AG09319 (cell line): ENCODE measurements at regions not wholly inside any gene's neighbourhood (a gene's known extent, or its start where the extent isn't known, plus 50 kb on each side); places are given as distances from the start of the nearest gene placed in this dataset.

Experiments used
- DNase-seq: peaks from one replicate; pipeline ENCODE4 v3.0.0-alpha.2; 2010; ENCODE audit warnings: low read depth; ENCODE audit errors: extremely low read depth
- TF ChIP-seq, protein P1 (sequence below): IDR thresholded peaks from 2 replicates; pipeline ENCODE4 v1.5.1; 2011; ENCODE audit warnings: low read depth, mild to moderate bottlenecking, inconsistent platforms, low read length, moderate library complexity

DNA sequence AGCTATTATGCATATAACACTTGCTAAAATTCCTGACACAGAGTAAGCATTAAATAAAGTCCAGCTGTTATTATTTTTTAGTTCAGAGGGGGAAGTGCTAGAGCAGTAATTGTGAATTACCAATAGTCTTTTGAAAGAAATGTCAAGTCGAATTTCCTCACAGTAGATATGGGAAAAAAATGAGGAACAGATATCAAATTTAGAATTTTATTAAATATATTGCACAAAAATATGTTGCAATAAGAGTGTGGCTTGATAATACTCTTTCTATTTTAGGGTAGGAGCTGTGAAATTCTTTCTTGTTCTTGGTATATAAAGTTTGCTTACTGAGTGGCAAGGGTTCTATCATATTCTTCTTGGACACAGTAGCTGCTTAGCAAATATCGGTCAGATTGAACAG, 181.3 kb downstream of the NFKBIZ start:
- no peak for DNase-seq
- TF ChIP-seq, protein P1, sequence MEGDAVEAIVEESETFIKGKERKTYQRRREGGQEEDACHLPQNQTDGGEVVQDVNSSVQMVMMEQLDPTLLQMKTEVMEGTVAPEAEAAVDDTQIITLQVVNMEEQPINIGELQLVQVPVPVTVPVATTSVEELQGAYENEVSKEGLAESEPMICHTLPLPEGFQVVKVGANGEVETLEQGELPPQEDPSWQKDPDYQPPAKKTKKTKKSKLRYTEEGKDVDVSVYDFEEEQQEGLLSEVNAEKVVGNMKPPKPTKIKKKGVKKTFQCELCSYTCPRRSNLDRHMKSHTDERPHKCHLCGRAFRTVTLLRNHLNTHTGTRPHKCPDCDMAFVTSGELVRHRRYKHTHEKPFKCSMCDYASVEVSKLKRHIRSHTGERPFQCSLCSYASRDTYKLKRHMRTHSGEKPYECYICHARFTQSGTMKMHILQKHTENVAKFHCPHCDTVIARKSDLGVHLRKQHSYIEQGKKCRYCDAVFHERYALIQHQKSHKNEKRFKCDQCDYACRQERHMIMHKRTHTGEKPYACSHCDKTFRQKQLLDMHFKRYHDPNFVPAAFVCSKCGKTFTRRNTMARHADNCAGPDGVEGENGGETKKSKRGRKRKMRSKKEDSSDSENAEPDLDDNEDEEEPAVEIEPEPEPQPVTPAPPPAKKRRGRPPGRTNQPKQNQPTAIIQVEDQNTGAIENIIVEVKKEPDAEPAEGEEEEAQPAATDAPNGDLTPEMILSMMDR, result no peak

DNA sequence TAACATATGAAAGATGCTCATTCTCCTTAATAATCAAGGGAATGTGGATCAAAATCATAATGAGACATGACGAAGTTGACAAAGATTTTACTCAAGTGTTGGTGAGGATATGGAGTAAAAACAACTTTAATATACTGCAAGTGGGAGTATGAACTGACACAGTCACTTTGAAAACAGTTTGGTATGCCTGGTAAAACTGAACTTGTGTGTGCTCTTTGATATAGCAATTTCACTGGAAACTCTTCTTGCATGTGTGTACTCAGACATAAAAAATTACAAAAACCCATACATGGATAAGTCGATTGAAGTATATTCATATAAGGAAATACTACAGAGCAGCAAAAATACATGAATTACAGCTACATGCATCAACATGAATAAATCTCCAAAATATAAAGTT, 182.5 kb downstream of the NFKBIZ start:
- no peak for DNase-seq
- TF ChIP-seq, protein P1, result no peak

DNA sequence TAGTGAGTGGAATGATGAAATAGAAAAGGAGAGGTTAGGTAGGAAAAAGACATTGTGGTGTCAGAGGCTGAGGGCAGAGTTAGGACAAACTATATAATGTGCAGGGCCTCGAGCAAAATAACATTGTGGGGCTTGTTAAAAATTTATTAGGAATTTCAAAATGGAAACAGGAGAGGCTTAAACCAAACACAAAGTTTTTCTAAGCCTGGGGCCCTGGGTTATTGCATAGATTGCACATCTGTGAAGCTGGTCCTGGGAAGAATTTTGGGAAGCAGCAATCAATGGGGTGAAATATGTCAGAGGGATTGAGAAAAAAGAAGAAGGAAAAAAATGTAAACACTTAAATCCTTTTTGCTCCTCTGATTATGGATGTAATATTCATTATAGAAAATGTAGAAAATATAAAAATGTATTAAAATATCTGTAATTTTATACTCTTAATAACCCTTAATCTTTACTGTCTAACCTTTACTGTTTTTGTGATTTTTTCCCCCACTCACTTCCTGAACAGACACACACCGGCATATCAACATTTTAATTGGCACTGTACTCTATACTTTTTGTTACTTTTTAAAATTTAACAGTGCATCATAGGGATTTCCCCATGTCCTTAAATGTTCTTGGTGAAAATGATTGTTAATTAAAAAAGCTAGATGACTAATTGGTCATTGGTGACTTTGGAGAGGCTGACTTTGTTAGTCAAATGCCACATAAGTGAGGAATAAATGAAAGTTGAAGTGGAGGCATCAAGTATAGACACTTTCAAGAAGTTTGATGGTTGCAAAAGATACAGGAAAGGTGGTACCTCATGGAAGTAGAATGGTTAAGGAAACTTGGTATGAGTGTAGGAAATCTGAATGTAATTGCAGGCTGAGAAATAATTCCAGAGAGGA, 183.4 kb downstream of the NFKBIZ start:
- DNase-seq, result no peak
- TF ChIP-seq, protein P1, result no peak

DNA sequence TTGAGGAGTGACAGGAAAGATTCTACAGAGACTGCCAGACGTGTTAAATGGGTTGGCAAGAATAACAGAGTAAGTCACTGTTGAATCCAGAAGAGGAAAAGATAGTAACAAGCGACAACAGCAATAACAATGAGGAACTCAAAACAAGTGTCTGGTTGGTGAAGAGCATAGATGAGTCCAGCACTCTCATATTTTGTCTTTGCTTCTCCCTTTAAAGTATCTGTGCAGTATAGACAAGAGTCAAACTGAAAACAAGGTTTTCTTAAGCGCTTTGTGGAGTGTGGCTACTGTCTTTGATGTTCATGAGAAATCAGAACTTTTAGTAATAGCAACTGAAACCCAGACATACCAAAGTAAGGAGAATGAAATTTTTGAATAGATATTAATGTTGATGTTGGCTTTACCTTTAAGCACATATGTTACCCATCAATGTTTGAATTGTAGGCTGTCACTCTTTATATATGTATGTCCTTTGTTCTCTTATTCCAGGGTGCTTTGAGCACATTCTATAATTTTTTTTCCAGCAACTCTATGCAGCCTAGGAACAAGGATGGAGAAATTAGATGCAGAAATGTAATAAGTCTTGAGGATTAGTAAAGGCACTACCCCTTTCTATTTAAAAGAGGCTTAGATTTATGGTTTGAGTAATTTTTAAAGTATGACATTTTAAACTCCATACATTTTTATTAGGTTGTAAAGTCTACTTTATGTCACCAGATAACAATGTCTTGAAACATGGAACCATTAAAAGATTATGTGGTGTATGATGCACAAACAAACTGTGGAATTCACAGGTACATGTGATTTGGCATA, 185.5 kb downstream of the NFKBIZ start:
- DNase-seq, result no peak
- TF ChIP-seq, protein P1, result no peak

DNA sequence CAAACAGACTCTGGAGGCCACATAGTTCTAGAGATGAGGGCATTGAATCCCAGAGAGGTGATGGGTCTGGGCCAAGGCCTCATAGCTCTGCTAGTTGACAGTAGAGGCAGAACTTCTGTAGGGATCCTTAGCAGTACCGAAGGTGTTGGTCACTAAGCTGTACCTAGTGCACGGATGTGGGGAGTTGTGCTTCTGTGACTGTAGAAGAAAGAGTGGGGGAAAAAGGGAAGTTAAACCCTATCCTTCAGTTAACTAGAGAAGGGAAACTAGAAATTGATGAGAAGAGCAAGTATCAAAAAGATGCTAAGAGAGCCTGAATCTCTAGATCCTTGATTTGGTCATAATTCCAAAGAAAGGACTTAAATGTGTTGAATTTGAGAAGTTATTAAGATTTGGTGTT, 186.7 kb downstream of the NFKBIZ start:
- DNase-seq, result no peak
- TF ChIP-seq, protein P1, result no peak

DNA sequence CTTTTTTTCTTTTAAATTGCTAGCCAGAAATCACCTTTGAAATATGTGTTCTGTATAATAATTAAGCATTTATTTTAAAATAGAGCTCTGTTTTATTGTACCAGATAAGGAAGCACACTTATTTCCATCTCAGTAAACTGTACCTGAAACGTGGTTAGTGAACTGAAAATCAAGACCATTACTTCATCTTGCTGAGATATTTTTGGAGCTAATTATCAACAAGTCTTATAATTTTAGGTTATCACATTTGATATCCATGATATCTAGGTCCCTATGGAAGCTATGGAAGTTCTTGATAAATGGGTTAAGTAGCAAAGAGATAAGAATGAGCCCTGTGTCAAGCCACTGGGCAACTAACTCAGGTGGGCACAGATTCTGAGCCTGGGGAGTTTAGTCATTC, 187.2 kb downstream of the NFKBIZ start:
- TF ChIP-seq, protein P1, result no peak
- DNase-seq, result no peak

DNA sequence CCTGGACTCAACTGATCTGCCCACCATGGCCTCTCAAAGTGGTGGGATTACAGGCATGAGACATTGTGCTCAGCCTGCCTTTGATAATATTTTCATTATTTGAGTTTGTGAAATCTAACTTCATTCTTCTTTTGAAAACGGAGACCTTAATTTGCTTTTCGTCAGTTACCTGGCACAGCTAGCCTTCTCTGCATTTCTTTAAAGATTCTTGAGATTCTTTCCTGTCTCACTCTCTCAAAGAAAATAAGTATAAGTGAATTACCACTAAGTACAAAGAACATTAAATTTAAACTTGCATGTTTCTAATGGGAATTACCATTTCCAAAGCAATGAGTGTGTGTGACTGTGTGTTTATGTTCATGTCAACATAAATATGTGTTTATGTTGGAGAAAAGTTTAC, 187.9 kb downstream of the NFKBIZ start:
- DNase-seq, result no peak
- TF ChIP-seq, protein P1, result no peak
